BJ (cell line): ENCODE measurements at regions not wholly inside any gene's neighbourhood (a gene's known extent, or its start where the extent isn't known, plus 50 kb on each side); places are given as distances from the start of the nearest gene placed in this dataset.

Source experiments
- CTCF ChIA-PET: fragments of 350-600 bp; formaldehyde crosslinking; extraction: SDS; loops from one replicate; lab custom pipeline; 2021; ENCODE audit warnings: antibody characterized with exemption, inconsistent platforms; lab: Yijun Ruan, JAX
- POLR2A ChIA-PET: fragments of 300-600 bp; sonication (Branson Sonifier 250); formaldehyde crosslinking; extraction: SDS; loops from one replicate; lab custom pipeline; 2021; ENCODE audit warnings: antibody characterized with exemption; lab: Charles Lee
- DNase-seq: peaks from one replicate; pipeline ENCODE4 v3.0.0-alpha.2; 2011; ENCODE audit warnings: low read depth
- H3K27me3 ChIP-seq: 2 replicates; pipeline ENCODE4 v1.6.0; 2011; ENCODE audit warnings: low read length; ENCODE audit not compliant: control insufficient read depth, insufficient read depth
- H3K36me3 ChIP-seq: 2 replicates; pipeline ENCODE4 v1.5.1; 2011; ENCODE audit warnings: low read length; ENCODE audit not compliant: control insufficient read depth, insufficient read depth
- H3K4me3 ChIP-seq: 2 replicates; pipeline ENCODE4 v1.5.1; 2011; ENCODE audit warnings: low read depth, mild to moderate bottlenecking, control low read depth, low read length
- TF ChIP-seq, protein P1 (sequence below): IDR thresholded peaks from 2 replicates; pipeline ENCODE4 v1.5.1; 2011; ENCODE audit warnings: low read depth, mild to moderate bottlenecking, control low read depth, inconsistent platforms, low read length, moderate library complexity; ENCODE audit not compliant: insufficient read depth

- ChIA-PET CTCF (no interaction called here), POLR2A (no interaction called here)
- no peaks in the 10 kb centered on the region for H3K36me3 ChIP-seq
- no peak for DNase-seq
- no peaks in the 10 kb centered on the region for H3K27me3 ChIP-seq
- TF ChIP-seq, protein P1, sequence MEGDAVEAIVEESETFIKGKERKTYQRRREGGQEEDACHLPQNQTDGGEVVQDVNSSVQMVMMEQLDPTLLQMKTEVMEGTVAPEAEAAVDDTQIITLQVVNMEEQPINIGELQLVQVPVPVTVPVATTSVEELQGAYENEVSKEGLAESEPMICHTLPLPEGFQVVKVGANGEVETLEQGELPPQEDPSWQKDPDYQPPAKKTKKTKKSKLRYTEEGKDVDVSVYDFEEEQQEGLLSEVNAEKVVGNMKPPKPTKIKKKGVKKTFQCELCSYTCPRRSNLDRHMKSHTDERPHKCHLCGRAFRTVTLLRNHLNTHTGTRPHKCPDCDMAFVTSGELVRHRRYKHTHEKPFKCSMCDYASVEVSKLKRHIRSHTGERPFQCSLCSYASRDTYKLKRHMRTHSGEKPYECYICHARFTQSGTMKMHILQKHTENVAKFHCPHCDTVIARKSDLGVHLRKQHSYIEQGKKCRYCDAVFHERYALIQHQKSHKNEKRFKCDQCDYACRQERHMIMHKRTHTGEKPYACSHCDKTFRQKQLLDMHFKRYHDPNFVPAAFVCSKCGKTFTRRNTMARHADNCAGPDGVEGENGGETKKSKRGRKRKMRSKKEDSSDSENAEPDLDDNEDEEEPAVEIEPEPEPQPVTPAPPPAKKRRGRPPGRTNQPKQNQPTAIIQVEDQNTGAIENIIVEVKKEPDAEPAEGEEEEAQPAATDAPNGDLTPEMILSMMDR, result no peak
- no peak overlapping the region for H3K4me3 ChIP-seq
Measured at GRCh38 chr1:75014250-75014649, 119.9 kb upstream of the LHX8 start.

GRCh38 chr1:75023005-75023404 lies 111.2 kb upstream of the LHX8 start:
- DNase-seq, result no peak
- ChIA-PET CTCF (no interaction called here), POLR2A (no interaction called here)
- H3K27me3 ChIP-seq, result no peaks in the 10 kb centered on the region
- H3K4me3 ChIP-seq, result no peak overlapping the region
- H3K36me3 ChIP-seq, result no peaks in the 10 kb centered on the region
- TF ChIP-seq, protein P1, result no peak

GRCh38 chr1:75034376-75034775 lies 99.8 kb upstream of the LHX8 start:
- no peaks in the 10 kb centered on the region for H3K36me3 ChIP-seq
- no peak overlapping the region for H3K4me3 ChIP-seq
- TF ChIP-seq, protein P1, result no peak
- H3K27me3 ChIP-seq, result no peaks in the 10 kb centered on the region
- CTCF ChIA-PET, result no interaction called here
- DNase-seq, result no peak
- POLR2A ChIA-PET, result no interaction called here

DNA sequence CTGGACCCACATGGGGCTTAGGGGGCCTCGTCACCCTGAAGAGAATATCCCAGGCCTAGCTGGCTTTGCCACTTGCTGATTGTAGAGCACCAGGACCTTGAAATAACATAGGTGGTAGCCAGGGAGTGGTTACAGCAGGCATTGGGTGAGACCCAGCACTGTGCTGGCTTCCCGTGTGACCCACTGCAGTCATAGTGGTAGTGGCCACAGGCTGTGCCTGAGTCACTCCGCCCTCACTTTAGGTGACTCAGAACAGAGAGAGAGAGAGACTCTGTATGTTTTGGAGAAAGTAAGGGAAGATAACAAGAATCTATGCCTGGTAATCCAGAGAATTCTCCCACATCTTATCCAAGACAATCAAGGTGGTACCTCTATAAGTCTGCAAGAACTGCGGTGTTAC lies 98.7 kb upstream of the LHX8 start:
- Histone ChIP-seq H3K36me3 (no peaks in the 10 kb centered on the region), H3K4me3 (no peak overlapping the region), H3K27me3 (no peaks in the 10 kb centered on the region)
- TF ChIP-seq, protein P1, result no peak
- CTCF ChIA-PET, result no interaction called here
- POLR2A ChIA-PET, result no interaction called here
- DNase-seq, result no peak

GRCh38 chr1:75053207-75053606 lies 81.0 kb upstream of the LHX8 start:
- ChIA-PET POLR2A (no interaction called here), CTCF (interaction anchor here (2.3 kb wide), 1 partner anchor 150 kb away, joined by 8 read pairs; no protein-coding TSS in a partner anchor)
- no peak overlapping the region for H3K4me3 ChIP-seq
- TF ChIP-seq, protein P1, result 0 out of 2 replicates have a peak, but pooled peaks have one; percentile 22
- DNase-seq, result no peak
- no peaks in the 10 kb centered on the region for H3K27me3 ChIP-seq
- H3K36me3 ChIP-seq, result no peaks in the 10 kb centered on the region
